ENCODE measurements at regions not wholly inside any gene's neighbourhood (a gene's known extent, or its start where the extent isn't known, plus 50 kb on each side); places are given as distances from the start of the nearest gene placed in this dataset.
A peak's percentile ranks its signal among the peaks of the same experiment; 100 is the strongest.

- FAIRE-seq (peak; percentile 68), DNase-seq (ENCODE audit: insufficient read length, low spot score) (no peak)
- TF ChIP-seq POLR2A (IDR thresholded peaks at IDR 0.05; ENCODE audit: low read depth, low read length), result no peak
These were observed 383.5 kb downstream of the TLE4 start for GRCh38 chr9:79955300-79955699.

GRCh38 chr9:79953908-79954307 is 382.1 kb downstream of the TLE4 start:
- FAIRE-seq (no peak), DNase-seq (ENCODE audit: insufficient read length, low spot score) (no peak)
- TF ChIP-seq POLR2A (IDR thresholded peaks at IDR 0.05; ENCODE audit: low read depth, low read length), result no peak

DNA sequence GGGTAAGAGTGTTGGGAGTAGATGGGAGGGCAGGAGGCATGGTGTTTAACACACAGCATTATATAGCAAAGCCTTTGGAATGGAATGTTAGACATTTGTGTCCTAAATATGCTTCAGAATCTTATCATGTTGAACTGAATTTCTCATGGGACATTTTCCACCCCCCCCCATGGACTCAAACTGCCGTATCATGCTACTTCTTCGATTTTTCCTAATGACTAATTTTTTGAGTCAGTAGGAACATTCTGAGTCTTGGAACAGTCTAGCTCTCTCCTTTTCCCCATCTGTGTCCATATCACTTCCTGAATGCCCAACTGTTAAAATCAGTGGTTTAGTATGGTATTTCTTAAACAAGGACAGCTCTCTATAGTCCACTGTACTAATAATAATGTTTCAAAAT is 380.6 kb downstream of the TLE4 start:
- no peak for DNase-seq (ENCODE audit: insufficient read length, low spot score)
- no peak for TF ChIP-seq POLR2A (IDR thresholded peaks at IDR 0.05; ENCODE audit: low read depth, low read length)
- no peak for FAIRE-seq

DNA sequence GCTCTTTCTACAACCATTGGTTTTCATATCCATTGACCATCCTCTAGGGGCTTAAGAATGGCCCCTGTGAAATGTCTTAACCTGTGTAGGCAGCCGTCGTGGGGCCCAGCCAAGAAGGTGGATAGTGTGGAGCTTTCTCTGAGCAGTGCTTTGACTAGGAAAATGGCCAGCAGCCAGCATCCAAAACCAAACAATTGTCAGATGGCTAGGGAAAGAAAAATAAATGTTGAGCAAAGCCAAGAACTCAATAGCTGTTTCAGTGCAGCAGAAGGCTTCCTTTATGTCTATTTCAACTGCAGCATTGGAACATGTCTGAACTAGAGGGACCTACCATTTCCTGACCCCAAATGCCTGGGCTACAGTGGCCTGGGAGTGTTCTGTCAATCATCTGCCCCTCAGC is 374.9 kb downstream of the TLE4 start:
- no peak for TF ChIP-seq POLR2A (IDR thresholded peaks at IDR 0.05; ENCODE audit: low read depth, low read length)
- FAIRE-seq (peak; percentile 69), DNase-seq (ENCODE audit: insufficient read length, low spot score) (no peak)

- DNase-seq (ENCODE audit: insufficient read length, low spot score), result no peak
- no peak for TF ChIP-seq POLR2A (IDR thresholded peaks at IDR 0.05; ENCODE audit: low read depth, low read length)
- FAIRE-seq, result no peak
These were observed 373.7 kb downstream of the TLE4 start for GRCh38 chr9:79945495-79945894.

DNA sequence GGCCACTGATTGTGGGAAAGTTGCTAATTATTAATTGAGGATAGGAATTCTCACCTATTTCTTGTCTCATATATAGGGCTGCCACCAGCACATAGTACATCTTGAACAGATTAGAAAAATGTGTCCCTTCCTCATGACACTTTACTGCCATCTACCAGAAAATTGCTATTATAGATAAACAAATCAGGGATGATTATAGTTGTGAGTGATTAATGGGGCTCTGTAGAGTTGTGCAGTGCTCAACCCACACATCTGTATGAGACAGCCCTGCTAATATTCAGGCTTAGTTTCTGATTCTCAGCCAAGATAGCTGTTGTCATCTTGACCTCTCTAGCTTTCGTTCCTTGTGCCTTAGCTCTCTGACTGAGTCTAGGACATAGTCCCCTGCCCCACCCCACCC is 373.3 kb downstream of the TLE4 start:
- FAIRE-seq, result peak; percentile 15
- TF ChIP-seq POLR2A (IDR thresholded peaks at IDR 0.05; ENCODE audit: low read depth, low read length), result no peak
- no peak for DNase-seq (ENCODE audit: insufficient read length, low spot score)

GRCh38 chr9:79940919-79941318 is 369.2 kb downstream of the TLE4 start:
- DNase-seq (ENCODE audit: insufficient read length, low spot score), result no peak
- no peak for TF ChIP-seq POLR2A (IDR thresholded peaks at IDR 0.05; ENCODE audit: low read depth, low read length)
- no peak for FAIRE-seq

DNA sequence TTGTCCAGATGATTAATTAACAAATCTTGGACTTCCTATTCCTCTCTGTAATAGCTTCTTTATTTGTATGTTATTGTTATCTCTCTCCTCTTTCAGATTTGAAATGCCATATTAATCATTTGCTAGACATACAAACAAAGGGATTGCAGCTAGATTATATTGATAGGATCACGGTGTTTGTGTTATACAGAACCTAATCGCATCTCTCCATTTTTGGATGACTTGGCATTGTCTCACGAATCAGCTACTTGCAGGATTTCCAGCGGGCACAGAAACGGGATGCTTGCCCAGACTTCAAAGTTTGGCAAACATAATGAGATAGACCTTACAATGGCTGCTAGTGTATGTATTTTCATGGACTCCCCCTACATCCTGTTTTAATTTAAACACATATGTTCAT is 368.1 kb downstream of the TLE4 start:
- DNase-seq (ENCODE audit: insufficient read length, low spot score) (no peak), FAIRE-seq (no peak)
- no peak for TF ChIP-seq POLR2A (IDR thresholded peaks at IDR 0.05; ENCODE audit: low read depth, low read length)

- FAIRE-seq, result no peak
These were observed 364.6 kb downstream of the TLE4 start for GRCh38 chr9:79936336-79936735.

GRCh38 chr9:79929285-79929684 is 357.5 kb downstream of the TLE4 start:
- TF ChIP-seq POLR2A (IDR thresholded peaks at IDR 0.05; ENCODE audit: low read depth, low read length), result no peak
- DNase-seq (ENCODE audit: insufficient read length, low spot score), result no peak
- no peak for FAIRE-seq

More at GRCh38 chr9:79936336-79936735, 364.6 kb downstream of the TLE4 start:
- TF ChIP-seq POLR2A (IDR thresholded peaks at IDR 0.05; ENCODE audit: low read depth, low read length), result no peak
- DNase-seq (ENCODE audit: insufficient read length, low spot score), result no peak

- TF ChIP-seq POLR2A (IDR thresholded peaks at IDR 0.05; ENCODE audit: low read depth, low read length), result no peak
- DNase-seq (ENCODE audit: insufficient read length, low spot score), result no peak
- no peak for FAIRE-seq
These were observed 357.0 kb downstream of the TLE4 start for GRCh38 chr9:79928661-79929223.

GRCh38 chr9:79925326-79925725 is 353.6 kb downstream of the TLE4 start:
- DNase-seq (ENCODE audit: insufficient read length, low spot score) (no peak), FAIRE-seq (peak; percentile 27)
- no peak for TF ChIP-seq POLR2A (IDR thresholded peaks at IDR 0.05; ENCODE audit: low read depth, low read length)

GRCh38 chr9:79924836-79925235 is 353.1 kb downstream of the TLE4 start:
- FAIRE-seq (no peak), DNase-seq (ENCODE audit: insufficient read length, low spot score) (no peak)
- TF ChIP-seq POLR2A (IDR thresholded peaks at IDR 0.05; ENCODE audit: low read depth, low read length), result no peak

DNA sequence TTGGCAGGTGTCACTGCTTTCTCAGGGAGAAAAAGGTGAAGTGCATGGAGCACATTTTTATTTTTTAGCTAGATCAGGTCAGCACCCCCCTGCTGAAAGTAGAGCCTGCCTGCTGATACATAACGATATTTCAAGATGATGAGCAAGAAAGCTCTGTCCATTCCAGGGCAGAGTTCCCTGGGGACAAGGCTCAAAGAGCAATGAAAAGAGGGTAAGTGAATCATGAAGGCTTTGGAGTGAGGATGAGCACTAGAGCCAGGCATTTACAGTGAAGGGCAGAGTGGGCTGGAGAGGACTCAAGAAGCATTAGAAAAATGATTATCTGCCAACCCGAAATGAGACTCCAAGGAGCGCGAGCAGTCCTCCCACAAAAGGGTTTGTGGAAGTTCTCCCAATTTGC is 345.7 kb downstream of the TLE4 start:
- no peak for TF ChIP-seq POLR2A (IDR thresholded peaks at IDR 0.05; ENCODE audit: low read depth, low read length)
- FAIRE-seq, result no peak
- no peak for DNase-seq (ENCODE audit: insufficient read length, low spot score)

DNA sequence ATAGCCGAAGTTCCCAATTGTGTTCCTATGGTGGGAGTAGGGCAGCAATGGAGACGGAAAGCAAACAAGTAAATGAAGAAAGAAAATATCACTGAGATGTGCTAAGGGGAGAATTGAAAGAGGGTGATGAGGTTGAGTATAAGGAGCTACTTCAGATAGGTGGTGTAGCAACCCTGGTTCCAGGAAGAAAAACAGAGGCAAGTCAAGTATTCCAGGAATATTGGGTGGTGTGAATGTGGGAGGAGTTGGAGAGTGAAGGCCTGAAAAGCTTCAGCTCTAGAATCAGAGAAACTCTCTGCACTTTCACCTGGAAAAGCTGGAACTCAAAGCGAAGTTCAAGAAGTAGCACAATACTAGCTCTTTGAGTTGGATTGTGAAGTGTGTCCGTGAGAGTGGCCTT is 342.1 kb downstream of the TLE4 start:
- no peak for TF ChIP-seq POLR2A (IDR thresholded peaks at IDR 0.05; ENCODE audit: low read depth, low read length)
- FAIRE-seq (no peak), DNase-seq (ENCODE audit: insufficient read length, low spot score) (no peak)

Data from H54 (cell line).